CMK (cell line): ENCODE measurements at regions not wholly inside any gene's neighbourhood (a gene's known extent, or its start where the extent isn't known, plus 50 kb on each side); places are given as distances from the start of the nearest gene placed in this dataset.

ENCODE experiments used
- DNase-seq: peaks from one replicate; pipeline ENCODE4 v3.0.0-alpha.2; 2010; ENCODE audit warnings: low read depth

DNA sequence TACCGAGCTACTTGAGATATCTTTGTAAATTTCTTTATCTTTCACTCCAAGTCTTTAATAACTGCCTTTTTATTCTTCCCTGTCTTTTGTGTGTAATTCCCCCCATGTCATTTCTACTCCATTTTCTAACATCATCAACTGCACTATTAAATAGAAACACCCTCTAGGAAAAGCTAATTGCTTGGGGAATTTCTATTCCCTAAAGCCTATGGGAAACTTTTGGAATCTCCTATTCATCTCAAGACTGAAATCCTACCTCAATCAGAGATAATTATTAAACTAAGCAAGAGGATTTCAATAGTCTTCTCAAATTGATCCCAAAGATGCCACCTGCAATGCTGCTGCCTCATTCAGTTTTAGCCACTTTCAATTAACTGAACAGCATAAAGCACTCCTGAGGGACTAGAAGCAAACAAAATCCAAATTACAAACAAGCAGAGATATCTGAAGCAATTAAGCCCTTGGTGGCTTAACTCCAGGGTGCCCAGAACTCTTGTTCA lies 598.7 kb downstream of the IGSF11 start:
- no peak for DNase-seq

DNA sequence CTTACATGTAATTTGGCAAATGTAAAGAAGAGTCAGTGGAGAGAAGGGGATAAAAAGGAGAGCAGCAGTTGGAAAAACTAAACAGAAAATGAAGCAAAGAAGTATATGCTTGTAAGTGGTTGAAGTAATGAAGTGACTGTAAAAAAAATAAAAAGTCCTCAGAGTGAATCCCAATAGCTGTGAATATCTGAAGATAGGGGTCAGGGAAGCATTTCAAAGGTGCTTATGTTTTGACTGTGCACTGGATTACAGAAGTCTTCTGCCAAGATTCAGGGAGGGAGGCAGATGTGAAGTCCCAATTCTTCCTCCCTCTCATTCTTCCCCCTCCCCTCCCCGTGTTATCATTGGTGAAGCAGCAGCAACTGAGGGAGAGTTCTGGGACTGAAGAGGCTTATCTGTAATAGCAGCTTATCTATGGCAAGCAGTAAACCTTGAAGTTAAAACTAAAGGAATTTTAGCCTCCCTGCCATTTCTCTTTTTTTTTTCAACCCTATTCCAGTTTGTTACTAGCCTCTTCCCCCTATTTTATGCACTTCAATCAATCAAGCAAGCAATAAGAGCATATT lies 597.9 kb downstream of the IGSF11 start:
- peak; percentile 74 for DNase-seq

- no peak for DNase-seq
Measured at GRCh38 chr3:118445036-118445435, 589.6 kb downstream of the IGSF11 start.

- DNase-seq: no peak
Measured at GRCh38 chr3:118447339-118447738, 587.3 kb downstream of the IGSF11 start.

DNA sequence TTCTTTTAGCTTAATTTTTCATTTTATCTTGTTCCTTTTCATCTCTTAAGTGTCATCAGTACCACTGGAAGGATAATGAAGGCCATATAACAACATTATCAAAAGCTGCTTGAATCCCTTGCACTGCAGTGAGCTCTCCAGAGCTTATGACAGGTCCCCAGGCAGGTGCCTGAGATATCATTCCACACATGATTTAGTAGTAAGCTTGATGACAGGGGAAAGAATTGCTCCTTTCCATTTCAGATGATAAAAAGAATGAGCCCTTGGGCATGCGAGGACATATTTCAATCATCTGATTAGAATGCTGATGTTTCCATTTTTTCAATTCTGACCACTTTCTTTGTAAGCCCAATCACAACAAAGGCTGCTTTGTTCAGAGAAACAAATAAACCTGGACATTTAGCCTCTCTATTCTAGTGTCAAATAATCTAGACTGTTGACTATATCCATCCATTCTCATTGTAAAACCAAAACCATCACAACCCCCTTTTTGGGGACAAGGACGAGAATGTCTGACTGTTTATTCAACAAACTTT lies 567.8 kb downstream of the IGSF11 start:
- no peak for DNase-seq

DNA sequence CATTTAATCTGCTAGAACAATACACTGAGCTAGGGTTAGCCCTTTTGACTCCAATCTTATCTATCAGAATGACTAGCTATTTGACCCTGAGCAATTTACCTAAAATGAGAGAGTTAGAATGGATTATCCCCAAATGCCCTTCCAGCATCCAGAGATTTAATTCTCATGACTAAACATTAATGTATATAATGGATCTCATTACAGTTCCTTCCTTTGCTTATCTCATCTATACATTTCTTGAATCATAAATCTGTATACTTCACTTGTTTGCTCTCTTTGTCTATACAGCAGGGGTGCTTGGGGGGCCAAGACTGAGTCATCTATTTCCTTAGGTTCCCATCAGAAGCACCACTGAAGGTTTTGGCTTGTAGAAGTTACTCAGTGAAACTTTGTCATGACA lies 565.8 kb downstream of the IGSF11 start:
- no peak for DNase-seq

DNA sequence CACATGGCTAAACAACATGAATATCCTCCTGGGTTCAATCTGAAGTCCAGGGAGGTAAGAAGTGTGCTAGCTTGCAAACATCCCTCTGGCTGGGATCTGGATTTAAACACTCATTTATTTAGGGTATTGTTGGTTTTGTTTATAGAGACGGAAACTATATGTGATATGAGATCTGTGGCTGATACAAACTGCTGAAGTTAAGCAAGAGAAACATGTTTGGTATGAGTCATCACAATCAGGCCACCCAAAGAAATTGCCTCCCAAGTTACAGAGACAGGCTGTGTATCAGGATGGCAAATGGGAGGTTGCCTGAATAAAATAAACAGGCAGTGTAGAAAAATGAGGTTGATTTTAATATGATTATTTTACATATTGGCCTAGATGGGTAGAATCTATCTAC lies 562.1 kb downstream of the IGSF11 start:
- no peak for DNase-seq

GRCh38 chr3:118473343-118473742 lies 561.3 kb downstream of the IGSF11 start:
- no peak for DNase-seq

- no peak for DNase-seq
Measured at GRCh38 chr3:118476885-118477618, 557.6 kb downstream of the IGSF11 start.

DNA sequence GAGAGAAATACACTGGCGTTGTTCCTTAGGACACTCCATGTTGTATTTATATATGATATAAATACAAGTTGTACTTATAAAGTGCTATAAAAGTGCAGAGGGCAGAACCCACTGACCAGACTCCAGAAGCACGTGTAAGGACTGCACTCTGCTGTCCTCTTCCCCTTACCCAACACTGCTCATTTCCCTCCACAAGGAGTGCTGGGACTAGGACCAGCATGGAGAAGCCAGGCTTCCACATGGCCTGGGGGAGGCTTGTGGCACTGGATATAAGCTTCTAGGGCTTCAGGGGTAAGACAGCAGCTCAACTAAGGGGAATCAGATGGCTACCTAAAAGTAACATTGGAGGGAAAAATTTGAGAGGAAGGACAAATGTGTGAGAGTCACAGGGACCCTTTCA lies 556.9 kb downstream of the IGSF11 start:
- no peak for DNase-seq

DNA sequence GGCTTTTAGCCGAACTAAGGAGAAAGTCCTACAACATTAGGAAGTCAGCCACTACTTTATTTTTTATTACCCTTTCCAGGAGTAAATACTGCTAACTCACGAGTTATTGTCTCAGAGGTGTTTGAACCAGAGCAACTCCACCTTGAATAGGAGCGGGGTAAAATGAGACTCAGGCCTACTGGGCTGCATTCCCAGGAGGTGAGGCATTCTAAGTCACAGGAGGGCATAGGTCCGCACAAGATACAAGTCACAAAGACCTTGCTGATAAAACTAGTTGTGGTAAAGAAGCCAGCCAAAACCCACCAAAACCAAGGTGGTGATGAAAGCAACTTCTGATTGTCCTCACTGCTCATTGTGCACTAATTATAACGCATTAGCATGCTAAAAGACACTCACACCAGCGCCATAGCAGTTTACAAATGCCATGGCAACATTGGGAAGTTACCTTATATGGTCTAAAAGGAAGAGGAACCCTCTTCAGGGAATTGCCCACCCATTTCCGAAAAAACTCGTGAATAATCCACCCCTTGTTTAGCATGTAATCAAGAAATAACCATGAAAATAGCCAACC lies 555.9 kb downstream of the IGSF11 start:
- DNase-seq: no peak

DNA sequence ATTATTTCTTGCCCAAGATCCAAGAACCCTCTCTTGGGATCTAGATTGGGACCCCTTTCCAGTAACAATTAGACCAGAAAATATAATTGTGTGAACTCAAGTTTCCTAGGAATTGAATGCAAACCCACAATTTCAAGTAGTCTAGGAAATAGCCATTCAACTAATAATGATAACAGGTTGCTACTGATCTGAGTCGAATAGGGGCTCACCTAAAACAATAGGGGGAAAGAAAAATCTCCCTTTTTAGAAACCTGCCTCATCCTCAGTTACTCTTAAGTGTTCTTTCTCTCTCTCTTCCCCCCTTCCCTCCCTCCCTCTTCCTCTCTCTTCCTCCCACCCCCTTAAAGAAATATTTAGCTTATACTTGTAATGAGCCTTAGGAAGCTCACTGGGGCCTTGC lies 555.3 kb downstream of the IGSF11 start:
- DNase-seq: no peak

DNA sequence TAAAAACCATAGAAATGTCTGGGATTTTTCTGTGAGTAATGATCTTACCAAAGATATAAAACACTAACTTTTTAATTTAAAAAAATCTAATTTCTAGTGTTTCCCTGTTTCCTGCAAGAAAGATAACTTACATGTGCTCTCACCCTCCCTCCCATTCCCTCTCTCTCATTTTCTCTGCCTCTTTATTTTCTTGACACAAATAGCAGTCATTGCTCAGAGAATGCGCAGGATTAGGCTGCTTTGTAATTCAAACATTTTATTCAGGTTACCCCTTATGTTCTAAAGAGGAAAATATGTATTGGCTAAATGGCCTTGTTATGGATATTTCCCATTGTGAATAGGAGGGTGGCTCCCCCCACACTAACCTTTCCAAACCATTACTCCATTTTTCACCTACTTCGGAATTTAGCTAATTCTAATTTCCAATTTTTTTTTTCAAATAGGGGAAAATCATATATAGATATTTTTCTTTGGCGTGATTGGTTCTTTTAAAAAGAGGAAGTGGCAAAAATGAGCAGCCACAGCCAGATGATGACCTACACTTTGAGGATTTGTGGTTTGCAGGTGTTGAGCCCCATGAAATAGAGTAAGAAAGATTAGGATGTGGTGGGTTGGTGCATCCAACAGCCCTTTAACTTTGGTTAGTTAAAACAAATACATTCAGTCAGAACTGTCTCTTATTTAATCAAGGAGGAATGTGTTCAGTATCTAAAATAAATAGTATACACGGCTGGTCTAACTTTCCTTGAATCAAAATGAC lies 554.4 kb downstream of the IGSF11 start:
- DNase-seq: no peak

- DNase-seq: no peak
Measured at GRCh38 chr3:118485693-118486092, 549.0 kb downstream of the IGSF11 start.

DNA sequence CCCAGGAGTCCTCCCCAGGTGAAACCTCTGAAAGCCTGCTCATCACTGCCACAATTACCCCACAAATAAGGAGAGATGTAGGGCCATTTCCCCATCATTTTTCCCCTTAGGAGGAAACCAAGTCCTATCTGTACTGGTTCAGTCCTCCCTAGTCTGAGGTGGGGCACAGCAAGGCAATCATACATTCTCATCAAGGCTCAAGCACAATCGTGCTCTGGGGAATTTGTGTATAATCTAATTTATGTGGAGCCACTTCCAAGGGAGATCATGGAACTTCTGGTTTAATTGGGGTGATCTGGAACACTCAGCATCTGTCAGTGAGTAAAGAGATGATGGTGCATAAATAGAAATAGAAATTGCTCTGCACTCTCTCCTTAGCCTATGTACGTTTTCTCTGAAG lies 546.9 kb downstream of the IGSF11 start:
- no peak for DNase-seq

GRCh38 chr3:118488732-118489131 lies 545.9 kb downstream of the IGSF11 start:
- no peak for DNase-seq

DNA sequence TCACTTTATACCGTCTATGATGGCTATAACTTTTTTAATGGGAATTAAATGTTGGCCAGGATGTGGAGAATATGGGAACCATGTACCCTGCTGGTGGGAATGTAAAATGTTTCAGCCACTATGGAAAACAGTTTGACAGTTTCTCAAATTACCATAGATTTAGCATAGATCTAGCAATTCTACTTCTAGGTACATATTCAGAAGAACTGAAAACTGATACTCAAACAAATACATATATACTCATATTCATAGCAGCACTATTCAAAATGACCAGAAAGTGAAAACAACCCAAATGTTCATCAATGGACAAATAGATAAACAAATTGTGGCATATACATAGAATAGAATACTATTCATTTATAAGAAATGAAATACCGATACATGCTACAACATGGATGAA lies 539.4 kb downstream of the IGSF11 start:
- DNase-seq: no peak

DNA sequence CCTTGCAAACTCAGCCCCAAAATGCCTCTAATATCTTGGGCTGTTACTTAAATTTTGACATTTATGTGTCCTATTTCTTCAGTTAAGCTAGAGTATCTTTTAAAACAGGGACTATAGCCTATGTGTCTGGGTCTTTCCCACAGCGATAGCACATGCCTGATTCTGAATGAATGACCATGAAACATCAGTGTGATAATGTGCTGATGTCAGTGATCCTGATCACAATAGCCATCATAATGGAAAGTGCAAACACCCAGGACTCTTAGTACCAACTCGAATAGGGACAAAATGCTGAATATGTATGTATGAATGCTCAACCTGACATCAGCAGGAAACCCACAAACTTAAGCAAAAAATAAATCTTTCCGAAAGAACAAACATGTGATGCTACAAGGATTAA lies 537.4 kb downstream of the IGSF11 start:
- DNase-seq: no peak

DNA sequence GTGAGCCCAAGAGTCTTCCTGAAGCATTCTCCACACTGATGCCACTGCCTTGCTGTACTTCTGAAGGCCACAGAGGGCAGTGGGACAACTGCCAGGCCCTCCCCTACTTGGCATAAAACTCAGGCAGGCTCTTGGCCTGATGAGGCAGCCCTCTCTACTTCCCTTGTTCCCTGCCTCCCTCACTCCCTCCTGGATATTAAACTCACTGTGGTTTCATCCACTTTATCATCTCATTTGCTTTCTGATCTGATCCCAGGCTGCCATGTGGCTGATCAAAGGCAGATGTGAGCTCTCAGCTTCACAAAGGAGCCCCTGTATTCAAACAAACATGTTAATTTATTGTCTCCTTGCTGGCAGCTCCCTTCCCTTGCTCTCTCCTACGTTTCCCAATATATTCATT lies 533.5 kb downstream of the IGSF11 start:
- peak; percentile 5 for DNase-seq

- no peak for DNase-seq
Measured at GRCh38 chr3:118504906-118505305, 529.7 kb downstream of the IGSF11 start.

GRCh38 chr3:118505784-118506183 lies 528.9 kb downstream of the IGSF11 start:
- no peak for DNase-seq

DNA sequence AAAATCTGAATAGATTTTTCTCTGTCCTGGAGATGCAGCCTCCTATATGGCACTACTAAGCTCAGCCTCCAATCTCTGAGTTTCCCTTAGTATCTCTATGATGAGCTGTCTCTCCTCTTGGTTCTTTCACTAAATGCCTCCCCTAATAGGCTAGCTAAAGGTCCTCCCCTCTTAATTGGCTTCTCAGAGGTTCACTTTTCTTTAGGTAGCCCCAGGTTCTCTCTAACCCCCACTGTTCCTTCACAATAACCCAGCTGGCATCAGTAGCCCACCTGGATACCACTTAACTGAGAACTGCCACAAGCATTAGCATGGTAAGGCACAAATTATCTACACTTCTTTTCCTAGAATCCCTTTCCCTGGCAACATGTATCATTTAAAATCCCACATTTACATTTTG lies 523.2 kb downstream of the IGSF11 start:
- no peak for DNase-seq

- DNase-seq: no peak
Measured at GRCh38 chr3:118512301-118512700, 522.3 kb downstream of the IGSF11 start.
